GM18907 (cell line): ENCODE measurements at regions not wholly inside any gene's neighbourhood (a gene's known extent, or its start where the extent isn't known, plus 50 kb on each side); places are given as distances from the start of the nearest gene placed in this dataset.
A peak's percentile ranks its signal among the peaks of the same experiment; 100 is the strongest.
"Not testable (repeated sequence)": the region's sequence is repeated elsewhere in the genome, so short reads cannot be mapped to it uniquely, and the experiment has no call there.

Source experiments
- ATAC-seq: cut with Tn5 transposase; IDR thresholded peaks from one replicate; pipeline ENCODE4 v1.9.1; 2021; ENCODE audit warnings: mild to moderate bottlenecking, moderate library complexity; ENCODE audit not compliant: unreplicated experiment

GRCh38 chr2:195572895-195573683, 83.9 kb upstream of the SLC39A10 start:
- ATAC-seq = no peak

GRCh38 chr2:195570329-195570728, 86.7 kb upstream of the SLC39A10 start:
- ATAC-seq = no peak

GRCh38 chr2:195569255-195569654, 87.8 kb upstream of the SLC39A10 start:
- ATAC-seq = no peak

DNA sequence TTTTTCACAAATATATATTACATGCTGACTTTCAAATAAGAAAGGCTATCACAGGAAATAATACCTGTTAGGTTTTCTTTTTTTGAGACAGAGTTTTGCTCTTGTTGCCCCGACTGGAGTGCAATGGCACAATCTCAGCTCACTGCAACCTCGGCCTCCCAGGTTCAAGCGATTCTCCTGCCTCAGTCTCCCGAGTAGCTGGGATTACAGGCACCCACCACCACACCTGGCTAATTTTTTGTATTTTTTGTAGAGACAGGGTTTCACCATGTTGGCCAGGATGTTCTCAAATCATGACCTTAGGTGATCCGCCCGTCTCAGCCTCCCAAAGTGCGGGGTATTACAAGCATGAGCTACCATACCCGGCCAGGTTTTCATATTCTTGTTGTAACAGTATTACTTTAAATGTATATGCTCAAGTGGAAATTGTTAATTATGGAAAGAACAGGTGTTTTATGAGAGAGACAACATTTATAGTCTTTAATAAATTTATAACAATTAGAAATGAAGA, 92.3 kb upstream of the SLC39A10 start:
- ATAC-seq = not testable (repeated sequence)

DNA sequence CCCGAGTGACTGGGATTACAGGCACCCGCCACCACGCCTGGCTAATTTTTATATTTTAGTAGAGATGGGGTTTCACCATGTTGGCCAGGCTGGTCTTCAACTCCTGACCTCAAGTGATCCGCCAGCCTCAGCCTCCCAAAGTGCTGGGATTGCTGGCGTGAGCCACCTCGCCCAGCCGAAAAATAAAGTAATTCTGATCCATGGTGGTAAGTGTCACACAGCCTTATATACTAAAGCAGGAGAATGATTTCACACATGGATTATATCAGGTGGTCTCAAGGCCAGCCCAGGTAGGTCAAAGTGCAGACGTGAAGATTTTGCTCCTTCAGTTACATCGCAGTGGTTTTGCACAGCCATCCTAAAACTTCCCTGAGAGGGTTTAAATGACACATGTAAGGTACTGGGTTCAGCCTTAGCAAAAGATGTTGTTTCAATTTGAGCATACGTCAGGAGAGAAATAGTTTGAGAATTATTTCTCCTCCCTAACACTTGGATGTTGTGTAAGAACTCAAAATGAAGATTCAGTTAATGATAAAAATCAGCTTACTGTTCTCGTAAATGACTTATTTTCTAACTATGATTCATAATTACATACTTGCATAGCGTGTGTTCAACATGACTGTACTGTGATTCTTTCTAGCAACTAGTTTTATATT, 93.0 kb upstream of the SLC39A10 start:
- ATAC-seq = no peak

- ATAC-seq = no peak
Observed at GRCh38 chr2:195562570-195563566, 94.2 kb upstream of the SLC39A10 start.

DNA sequence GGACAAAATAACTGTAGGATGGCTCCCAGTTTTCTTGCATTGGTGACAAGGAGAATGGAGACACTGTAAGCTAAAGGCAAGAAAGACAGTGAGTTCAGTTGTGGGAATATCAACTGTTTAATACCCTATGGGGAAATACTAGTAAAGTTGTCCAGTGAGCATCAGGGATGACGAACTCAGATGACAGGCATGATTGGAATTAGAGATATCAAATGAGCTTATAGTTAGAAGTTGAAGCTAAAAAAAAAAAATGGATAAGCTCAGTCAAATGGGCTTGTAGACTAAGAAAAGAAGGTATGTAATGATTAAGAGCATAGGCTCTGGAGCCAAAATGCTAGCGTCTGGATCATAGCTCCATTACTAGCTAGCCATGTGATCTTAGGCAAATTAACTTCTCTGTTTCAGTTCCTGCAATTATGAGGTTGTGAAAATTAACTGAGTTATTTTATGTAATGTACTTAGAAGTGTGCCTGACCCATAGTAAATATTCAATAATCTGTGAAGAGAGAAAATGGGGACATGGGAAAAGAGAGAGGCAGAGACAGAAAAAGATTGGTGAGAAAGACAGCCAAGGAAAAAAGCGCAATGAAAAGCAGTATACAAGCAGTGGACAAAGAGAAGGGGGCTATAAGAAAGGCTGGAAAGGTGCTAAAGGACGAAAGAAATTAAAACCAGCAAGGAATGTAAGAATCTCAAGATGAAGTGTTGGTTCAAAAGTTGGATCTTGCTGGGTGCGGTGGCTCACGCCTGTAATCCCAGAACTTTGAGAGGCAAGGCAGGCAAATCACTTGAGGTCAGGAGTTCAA, 95.7 kb upstream of the SLC39A10 start:
- ATAC-seq = peak; percentile 52

- ATAC-seq = no peak
Observed at GRCh38 chr2:195560209-195560895, 96.7 kb upstream of the SLC39A10 start.

- peak; percentile 91 for ATAC-seq
Observed at GRCh38 chr2:195559431-195559914, 97.6 kb upstream of the SLC39A10 start.

DNA sequence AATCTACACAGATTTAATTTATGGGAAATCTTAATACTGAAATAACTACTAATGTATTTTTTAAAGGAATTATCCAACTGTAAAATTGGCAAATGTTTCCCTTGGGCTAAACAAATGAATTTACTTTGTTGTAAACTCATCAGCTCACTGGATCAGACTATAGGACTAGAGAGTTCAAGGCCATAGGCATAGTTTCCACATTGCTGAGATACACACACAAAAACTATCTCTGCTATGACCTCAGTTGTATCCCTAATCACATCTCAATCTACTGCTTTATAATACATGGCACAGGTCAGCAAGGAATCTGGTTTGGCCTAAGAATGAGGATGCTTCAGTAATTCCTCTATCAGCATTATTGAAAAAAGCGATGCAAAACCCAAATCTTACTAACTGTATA, 101.1 kb upstream of the SLC39A10 start:
- ATAC-seq = no peak

DNA sequence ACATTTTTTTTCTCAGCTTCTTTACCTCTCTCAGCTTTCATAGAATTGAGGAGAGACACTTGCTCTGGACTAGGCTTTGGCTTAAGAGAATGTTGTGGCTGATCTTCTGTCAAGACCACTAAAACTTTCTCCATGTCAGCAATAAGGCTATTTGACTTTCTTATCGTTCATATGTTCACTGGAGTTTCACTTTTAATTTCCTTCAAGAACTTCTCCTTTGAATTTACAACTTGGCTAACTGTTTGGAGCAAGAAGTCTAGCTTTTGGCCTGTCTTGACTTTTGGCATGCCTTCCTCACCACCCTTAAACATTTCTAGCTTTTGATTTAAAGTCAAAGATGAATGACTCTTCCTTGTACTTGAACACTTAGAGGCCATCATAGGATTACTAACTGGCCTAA, 104.4 kb upstream of the SLC39A10 start:
- ATAC-seq = no peak

DNA sequence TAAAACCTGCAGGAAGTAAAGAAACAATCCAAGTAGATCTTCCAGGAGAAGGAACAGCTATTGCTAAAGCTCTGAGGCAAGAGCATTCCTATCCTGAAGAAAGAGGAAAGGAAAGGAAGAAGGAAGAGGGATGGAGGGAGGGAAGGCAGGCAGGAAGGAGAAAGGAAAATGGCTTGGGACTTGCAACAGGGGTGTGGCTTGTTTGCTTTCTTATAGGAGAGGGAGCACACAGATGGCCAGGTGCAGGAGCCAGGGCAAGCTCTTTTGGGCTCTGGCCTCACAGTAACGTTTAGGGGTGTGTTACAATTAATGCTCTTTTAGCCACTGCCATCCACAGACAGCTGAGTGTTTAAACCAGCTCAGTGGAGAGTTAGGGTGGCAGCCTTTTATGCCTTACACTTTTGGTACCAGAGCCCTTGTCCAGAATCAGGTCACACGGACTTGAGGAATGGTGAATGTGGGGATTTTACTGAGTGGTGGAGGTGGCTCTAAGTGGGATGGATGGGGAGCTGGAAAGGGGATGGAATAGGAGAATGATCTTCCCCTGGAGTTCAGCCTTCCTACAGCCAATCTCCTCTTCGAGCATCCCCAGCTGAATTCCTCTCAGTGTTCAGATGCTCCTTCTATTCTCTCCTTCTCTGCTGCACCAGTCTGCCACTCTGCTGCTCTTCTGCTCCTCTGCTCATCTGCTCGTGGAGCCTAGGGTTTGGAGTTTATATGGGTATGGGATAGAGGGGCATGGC, 108.7 kb upstream of the SLC39A10 start:
- no peak for ATAC-seq

DNA sequence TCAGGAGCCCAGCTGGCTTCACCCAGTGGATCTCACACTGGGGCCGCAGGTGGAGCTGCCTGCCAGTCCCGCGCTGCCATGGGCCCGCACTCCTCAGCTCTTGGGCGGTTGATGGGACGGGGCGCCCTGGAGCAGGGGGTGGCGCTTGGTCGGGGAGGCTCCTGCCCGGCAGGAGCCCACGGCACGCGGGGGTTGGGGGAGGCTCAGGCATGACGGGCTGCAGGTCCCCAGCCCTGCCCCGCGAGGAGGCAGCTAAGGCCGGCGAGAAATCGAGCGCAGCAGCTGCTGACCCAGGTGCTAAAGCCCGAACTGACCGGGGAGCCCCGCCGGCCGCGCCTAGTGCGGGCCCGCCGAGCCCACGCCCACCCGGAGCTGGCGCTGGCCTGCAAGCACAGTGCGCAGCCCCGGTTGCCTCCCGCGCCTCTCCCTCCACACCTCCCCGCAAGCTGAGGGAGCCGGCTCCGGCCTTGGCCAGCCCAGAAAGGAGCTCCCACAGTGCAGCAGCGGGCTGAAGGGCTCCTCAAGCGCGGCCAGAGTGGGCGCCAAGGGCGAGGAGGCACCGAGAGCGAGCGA, 109.7 kb upstream of the SLC39A10 start:
- not testable (repeated sequence) for ATAC-seq

DNA sequence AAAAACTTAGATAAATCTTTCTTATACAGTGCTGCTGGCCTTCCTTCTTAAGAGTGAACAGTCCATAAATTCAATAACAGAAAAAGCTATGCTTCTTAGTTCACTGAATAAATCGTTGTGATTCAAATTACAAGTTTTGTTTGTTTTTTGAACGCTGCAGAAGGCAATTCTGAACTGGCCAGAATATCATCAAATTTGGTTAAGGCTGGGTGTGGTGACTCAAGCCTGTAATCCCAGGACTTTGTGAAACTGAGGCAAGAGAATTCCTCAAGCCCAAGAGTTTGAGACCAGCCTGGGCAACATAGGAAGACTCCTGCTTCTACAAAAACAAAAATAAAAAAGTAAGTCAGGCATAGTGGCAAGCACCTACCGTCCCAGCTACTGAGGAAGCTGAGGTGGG, 111.2 kb upstream of the SLC39A10 start:
- no peak for ATAC-seq

GRCh38 chr2:195543902-195544894, 112.8 kb upstream of the SLC39A10 start:
- ATAC-seq = peak; percentile 97

DNA sequence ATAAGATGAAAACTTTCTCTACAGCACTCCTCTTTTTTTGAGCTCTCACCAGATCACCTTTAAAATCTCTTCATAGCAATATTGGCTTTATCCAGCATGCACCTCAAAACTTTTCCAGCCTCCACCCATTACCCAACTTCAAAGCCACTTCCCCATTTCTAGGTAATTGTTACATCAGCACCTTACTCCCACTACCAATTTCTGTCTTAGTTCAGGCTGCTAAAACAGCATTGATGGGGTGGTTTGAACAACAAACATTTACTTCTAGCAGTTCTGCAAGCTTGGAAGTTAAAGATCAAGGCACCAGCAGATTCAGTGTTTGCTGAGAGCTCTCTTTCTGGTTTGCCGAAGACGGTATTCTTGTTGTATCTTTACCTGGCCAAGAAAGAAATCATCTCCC, 114.0 kb upstream of the SLC39A10 start:
- no peak for ATAC-seq

DNA sequence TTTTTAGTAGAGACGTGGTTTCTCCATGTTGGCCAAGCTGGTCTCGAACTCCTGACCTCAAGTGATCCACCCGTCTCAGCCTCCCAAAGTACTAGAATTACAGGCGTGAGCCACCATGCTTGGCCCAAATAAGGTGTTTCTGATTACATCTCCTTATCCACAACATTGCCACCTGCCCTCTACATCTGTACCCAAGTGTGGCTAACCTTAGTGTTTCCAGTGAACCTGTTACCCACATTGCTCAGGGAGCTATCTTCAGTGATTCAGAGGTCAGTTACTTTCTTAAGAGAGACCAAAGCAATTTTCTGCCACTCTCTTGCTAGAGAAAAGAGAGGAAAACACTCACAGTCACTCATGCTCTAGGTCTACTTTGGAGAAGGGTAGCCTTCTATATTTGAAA, 115.0 kb upstream of the SLC39A10 start:
- no peak for ATAC-seq
